GM21360 (cell line): ENCODE measurements at regions not wholly inside any gene's neighbourhood (a gene's known extent, or its start where the extent isn't known, plus 50 kb on each side); places are given as distances from the start of the nearest gene placed in this dataset.
"Not testable (repeated sequence)": the region's sequence is repeated elsewhere in the genome, so short reads cannot be mapped to it uniquely, and the experiment has no call there.

Experiments
- ATAC-seq: cut with Tn5 transposase; IDR thresholded peaks from one replicate; pipeline ENCODE4 v1.9.1; 2021; ENCODE audit warnings: mild to moderate bottlenecking, moderate library complexity; ENCODE audit not compliant: unreplicated experiment

GRCh38 chr11:122604621-122605020 lies 50.9 kb upstream of the UBASH3B start:
- ATAC-seq, result no peak

- ATAC-seq, result no peak
Observed at GRCh38 chr11:122601141-122602125, 54.1 kb upstream of the UBASH3B start.

DNA sequence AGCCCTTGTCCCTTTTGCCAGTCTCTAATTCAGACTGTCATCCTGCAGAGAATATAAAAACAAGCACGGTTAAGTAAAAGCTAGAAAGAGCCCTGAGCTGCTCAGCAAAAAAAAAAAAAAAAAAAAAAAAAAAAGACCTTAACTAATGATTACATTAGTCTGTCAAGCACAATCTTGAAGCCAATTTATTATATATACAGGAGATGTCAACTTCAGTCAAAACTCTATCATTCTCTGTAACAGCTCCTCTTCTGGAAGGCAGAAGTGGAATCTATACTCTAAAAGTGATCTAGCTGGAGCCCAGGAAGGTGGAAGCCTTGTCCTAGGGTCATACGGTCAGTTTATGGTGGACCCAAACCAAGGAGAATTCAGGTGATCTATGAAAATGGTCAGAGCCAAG lies 55.2 kb upstream of the UBASH3B start:
- ATAC-seq, result no peak

- no peak for ATAC-seq
Observed at GRCh38 chr11:122599434-122599833, 56.1 kb upstream of the UBASH3B start.

GRCh38 chr11:122598971-122599370 lies 56.6 kb upstream of the UBASH3B start:
- no peak for ATAC-seq

DNA sequence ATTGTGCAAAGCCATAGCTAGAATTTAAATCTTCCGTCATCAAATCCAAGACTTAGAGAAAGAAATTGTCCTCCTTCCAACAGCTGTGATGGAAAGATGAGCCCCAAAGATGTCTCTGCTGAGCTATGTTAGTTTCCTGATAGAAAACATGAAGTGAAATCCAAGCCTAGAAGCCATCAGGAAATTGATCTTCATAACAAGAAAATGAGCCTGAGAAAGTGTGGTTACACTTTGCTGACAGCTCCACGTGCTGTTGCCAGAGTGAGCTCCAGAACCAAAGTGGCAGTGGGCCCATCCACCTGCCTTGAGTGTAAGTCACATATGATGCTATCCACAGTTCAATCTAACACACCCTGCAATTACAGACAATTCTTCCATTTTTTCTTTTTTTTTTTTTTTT lies 58.0 kb upstream of the UBASH3B start:
- no peak for ATAC-seq

DNA sequence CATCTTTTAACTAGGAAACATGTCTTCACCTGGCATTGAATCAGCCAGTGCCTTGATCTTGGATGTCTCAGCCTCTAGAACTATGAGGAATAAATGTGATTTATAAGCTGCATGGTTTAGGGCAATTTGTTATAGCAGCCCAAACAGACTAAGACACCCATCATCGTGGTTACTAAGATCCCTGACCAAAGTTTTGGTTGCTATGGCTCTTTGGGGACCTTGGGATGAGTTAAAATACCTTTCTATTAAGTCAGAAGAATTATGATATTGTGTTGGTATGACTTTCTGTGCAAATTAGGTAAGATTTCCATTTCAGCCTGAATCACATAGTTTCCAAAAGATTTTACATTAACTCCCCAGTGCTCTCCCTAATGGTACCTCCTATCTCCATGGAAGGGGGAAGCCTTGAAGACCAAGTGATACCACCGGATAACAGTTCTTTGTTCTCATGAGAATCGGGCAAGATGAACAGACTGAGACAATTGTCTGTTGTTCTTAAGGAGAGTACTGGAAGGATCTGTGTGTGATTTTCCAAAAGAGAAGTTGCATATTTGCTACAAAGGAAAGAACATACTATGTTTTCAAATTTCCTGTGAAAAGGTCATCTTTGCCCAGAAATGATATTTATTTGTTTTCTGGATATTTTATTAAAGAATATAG lies 60.4 kb upstream of the UBASH3B start:
- ATAC-seq, result no peak

DNA sequence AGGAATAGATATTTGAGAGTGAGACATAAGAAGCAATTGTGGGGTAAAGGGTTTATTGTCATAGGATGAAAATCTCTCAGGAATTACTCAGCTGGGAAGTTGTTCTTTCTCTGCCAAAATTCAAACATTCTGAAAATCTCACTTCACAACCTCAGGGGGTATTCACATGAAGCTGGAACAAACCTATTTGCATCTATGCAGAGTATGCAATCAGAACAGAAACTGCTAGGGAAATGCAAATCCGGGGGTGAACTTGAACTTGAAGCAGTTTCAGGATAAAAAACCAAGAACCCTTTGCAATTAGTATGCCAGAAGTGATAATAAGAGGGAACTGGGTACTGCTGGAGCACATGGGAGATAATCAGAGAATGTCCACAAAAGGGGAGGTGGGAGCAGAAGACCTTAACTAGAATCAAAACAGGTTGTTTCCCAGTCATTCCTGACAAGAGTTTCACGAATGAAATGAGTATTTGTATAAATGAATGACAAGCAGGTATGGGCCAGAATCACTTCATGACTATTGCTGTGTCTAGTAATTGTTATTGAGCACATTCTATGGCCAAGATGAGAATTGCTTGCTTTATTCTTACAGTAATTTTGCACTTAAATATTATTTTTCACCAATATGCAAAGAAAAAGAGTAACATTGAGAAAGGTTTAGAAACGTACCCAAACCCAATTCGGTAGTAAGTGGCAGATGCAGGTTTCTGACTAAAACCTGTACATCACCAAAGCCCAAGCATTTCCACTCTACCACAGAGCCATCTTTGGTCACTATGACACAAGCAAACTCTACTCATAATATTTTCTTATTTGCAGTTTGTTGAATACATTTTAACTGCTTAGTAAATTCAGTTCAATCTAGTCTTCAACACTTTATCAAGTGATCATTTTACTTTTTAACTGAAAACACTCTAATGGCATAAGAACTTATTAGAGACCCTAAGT lies 61.8 kb upstream of the UBASH3B start:
- ATAC-seq, result no peak

- ATAC-seq, result no peak
Observed at GRCh38 chr11:122592641-122593040, 62.9 kb upstream of the UBASH3B start.

DNA sequence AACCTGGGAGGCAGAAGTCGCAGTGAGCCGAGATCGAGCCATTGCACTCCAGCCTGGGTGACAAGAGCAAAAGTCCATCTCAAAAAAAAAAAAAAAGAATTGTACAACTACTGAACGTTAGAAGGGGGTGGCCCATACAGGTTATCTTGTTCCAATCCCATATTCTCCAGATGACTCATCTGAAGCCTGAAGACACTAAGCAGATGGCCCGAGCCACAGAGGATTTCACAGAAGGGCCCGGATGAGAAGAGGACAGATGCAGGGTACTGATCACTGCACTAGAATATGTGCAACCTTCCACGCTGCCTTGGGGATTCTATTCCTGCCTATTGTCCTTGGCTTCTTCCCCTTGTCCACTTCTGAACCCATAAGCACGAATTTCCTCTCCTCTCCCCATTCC lies 70.9 kb upstream of the UBASH3B start:
- no peak for ATAC-seq

DNA sequence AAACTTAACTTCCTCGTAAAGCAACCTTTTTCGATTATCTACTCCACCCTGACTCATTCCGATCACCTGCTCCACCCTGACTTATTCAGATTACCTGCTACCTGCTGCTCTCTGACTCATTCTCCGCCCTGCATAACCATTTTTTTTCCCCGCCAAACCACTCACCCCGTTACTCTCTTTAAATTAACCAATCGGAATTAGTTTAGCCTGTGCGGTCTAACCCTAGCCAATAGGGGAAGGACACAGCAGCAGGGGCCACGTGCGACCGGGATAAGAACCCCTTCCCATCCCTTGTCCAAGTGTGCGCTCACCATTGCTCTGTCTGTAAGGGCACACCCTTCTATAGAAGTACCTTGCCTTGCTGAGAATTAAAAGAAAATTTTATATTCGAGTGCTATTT lies 75.5 kb upstream of the UBASH3B start:
- ATAC-seq, result not testable (repeated sequence)

DNA sequence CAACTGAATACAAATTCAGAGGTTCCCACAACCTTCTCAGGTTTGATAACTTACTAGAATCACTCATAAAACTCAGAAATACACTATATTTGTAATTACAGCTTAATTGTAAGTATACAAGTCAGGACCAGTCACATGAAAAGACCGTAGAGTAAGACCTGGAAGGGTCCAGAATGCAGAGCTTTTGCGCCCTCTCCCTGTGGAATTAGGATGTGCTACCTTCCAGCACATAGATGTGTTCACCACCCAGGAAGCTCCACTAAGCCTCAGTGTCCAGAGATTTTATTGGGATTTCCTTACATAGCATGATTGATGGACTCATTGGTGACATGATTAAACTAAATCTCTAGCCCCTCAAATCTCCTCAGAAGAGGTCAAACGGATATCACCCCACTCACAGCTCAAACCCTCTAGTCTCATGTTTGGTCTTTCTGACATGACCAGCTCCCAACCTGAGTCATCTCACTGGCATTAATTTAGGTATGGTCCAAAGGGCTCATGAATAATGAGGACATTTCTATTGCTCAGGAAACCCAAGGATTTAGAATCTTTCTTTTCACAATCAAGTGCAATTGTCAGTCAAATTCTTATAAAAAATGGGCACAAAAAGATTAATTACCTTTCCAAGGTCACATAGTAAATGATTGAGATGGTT lies 77.2 kb upstream of the UBASH3B start:
- ATAC-seq, result no peak

GRCh38 chr11:122572592-122572991 lies 82.9 kb upstream of the UBASH3B start:
- ATAC-seq, result no peak

GRCh38 chr11:122563761-122564160 lies 91.8 kb upstream of the UBASH3B start:
- ATAC-seq, result no peak

GRCh38 chr11:122559734-122560382 lies 95.7 kb upstream of the UBASH3B start:
- ATAC-seq, result no peak

DNA sequence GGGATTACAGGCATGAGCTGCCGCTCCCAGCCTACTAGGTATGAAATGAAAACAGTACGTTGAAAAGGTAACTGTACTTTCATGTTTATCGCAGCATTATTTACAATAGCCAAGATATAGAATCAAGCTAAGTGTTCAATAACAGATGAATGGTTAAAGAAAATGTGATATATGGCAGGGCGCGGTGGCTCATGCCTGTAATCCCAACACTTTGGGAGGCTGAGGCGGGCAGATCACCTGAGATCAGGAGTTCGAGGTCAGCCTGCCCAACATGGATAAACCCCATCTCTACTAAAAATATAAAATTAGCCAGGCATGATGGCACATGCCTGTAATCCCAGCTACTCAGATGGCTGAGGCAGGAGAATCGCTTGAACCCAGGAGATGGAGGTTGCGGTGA lies 96.3 kb upstream of the UBASH3B start:
- not testable (repeated sequence) for ATAC-seq

DNA sequence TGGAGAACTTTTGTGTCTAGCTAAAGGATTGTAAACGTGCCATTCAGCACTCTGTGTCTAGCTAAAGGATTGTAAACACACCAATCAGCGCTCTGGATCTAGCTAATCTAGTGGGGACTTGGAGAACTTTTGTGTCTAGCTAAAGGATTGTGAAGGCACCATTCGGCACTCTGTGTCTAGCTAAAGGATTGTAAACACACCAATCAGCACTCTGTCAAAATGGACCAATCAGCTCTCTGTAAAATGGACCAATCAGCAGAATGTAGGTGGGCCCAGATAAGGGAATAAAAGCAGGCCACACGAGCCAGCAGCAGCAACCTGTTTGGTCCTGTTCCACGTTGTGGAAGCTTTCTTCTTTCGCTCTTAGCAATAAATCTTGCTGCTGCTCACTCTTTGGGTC lies 98.4 kb upstream of the UBASH3B start:
- not testable (repeated sequence) for ATAC-seq

DNA sequence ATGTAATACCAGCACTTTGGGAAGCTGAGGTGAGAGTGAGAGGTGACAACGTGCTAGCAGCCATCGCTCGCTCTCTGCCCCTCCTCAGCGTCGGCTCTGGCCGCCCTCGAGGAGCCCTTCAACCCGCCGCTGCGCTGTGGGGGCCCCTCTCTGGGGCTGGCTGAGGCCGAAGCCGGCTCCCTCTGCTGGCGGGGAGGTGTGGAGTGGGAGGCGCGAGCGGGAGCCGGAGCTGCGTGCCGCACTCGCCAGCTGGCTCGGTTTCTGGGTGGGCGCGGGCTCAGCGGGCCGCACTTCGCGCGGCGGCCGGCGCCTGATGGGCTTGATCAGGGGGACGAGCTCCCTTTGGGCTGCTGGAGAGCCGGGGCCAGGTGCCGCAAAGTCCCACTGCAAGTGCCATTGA lies 98.9 kb upstream of the UBASH3B start:
- ATAC-seq, result no peak

DNA sequence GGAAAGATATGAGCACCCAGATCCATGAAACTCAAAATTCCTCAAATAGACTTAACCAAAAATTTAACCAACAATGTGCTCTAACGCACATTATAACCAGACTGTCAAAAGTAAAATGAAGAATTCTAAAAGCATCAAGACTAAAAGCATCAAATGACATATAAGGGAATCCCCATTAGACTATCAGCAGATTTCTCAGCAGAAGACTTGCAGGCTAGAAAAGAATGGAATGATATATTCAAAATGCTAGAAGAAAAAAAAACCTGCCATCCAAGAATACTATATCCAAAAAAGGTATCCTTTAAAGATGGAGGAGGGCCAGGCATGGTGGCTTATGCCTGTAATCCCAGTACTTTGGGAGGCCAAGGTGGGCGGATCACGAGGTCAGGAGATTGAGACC lies 117.5 kb upstream of the UBASH3B start:
- ATAC-seq, result no peak

DNA sequence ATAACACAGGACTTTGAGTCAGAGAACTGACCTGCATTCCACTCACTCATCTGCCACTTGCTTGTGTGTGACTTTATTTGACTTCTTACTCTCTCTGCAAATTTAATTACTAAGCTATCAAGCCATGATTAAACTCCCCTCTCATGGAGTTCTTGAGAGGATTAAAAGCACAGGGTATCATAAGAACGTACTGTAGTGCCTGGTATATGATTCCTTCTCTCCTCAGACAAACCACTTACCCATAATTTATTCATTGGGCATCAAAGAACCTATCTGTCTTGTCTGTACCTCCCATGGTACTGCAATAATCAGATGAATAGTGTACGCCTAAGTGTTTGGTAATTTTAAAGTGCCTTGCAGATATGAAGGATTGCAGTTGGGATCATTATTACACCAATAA lies 130.6 kb upstream of the UBASH3B start:
- ATAC-seq, result no peak
